Suprapubic skin (tissue), 4 donors: ENCODE measurements at regions not wholly inside any gene's neighbourhood (a gene's known extent, or its start where the extent isn't known, plus 50 kb on each side); places are given as distances from the start of the nearest gene placed in this dataset.

Experiments used
- DNase-seq, 2 donors: peaks; one replicate each; pipeline ENCODE4 v3.0.0-alpha.2; 2019; ENCODE audit warnings: low spot score in 2 of 2
- H3K27ac ChIP-seq: fragments of 200-600 bp; sonication (generic); one replicate; pipeline ENCODE4 v1.5.1; 2019
- H3K27me3 ChIP-seq: fragments of 200-600 bp; sonication (generic); one replicate; pipeline ENCODE4 v1.5.1; 2019
- H3K36me3 ChIP-seq: fragments of 200-600 bp; sonication (generic); one replicate; pipeline ENCODE4 v1.5.1; 2019
- H3K4me1 ChIP-seq: fragments of 200-600 bp; sonication (generic); one replicate; pipeline ENCODE4 v1.5.1; 2019
- H3K4me3 ChIP-seq: fragments of 200-600 bp; sonication (generic); one replicate; pipeline ENCODE4 v1.5.1; 2019; ENCODE audit warnings: mild to moderate bottlenecking
- H3K9me3 ChIP-seq: fragments of 200-600 bp; sonication (generic); one replicate; pipeline ENCODE4 v1.5.1; 2019
- CTCF ChIP-seq, 2 donors: fragments of 200-600 bp in 1 of 2; fragments of 450-650 bp in 1 of 2; sonication (generic) in 1 of 2; IDR thresholded peaks; one replicate each; pipeline ENCODE4 v1.5.1; 2016 to 2019; ENCODE audit warnings: antibody characterized with exemption in 2 of 2, mild to moderate bottlenecking in 1 of 2, moderate library complexity in 1 of 2
- EP300 ChIP-seq: sonication (generic); formaldehyde crosslinking; IDR thresholded peaks from one replicate; pipeline ENCODE4 v1.6.1; 2017; ENCODE audit warnings: antibody characterized with exemption
- POLR2A ChIP-seq, 2 donors: fragments of 450-650 bp; IDR thresholded peaks; one replicate each; pipeline ENCODE4 v1.6.1; 2017; ENCODE audit warnings: antibody characterized with exemption in 2 of 2, mild to moderate bottlenecking in 2 of 2, moderate library complexity in 2 of 2
- POLR2AphosphoS5 ChIP-seq, 3 donors: sonication (generic); formaldehyde crosslinking; IDR thresholded peaks; one replicate each; pipeline ENCODE4 v1.6.1; 2017; ENCODE audit warnings: antibody characterized with exemption in 3 of 3
- WGBS: methylation state at CpG from one replicate; pipeline ENCODE4 v1.1.5; 2018; 5-methylcytosine and 5-hydroxymethylcytosine counted together

- H3K4me1 ChIP-seq = no peaks in the 10 kb centered on the region
- no peak for TF ChIP-seq POLR2A (IDR thresholded peaks at IDR 0.05)
- no peak for TF ChIP-seq CTCF (IDR thresholded peaks at IDR 0.05)
- no peak for TF ChIP-seq POLR2AphosphoS5 (IDR thresholded peaks at IDR 0.05)
- no peak for TF ChIP-seq EP300
- H3K36me3 ChIP-seq = no peaks in the 10 kb centered on the region
- H3K27ac ChIP-seq = no peak overlapping the region
- WGBS = 64% methylated on average over 3 of the region's 3 CpGs
- H3K9me3 ChIP-seq = no peaks in the 10 kb centered on the region
- no peaks in the 10 kb centered on the region for H3K27me3 ChIP-seq
- DNase-seq = no peak
- H3K4me3 ChIP-seq = no peak overlapping the region
These were observed 841.0 kb downstream of the STIM2 start for GRCh38 chr4:27701606-27702005.

GRCh38 chr4:27702730-27703431 is 842.2 kb downstream of the STIM2 start:
- H3K36me3 ChIP-seq = no peaks in the 10 kb centered on the region
- no peak for DNase-seq
- no peak overlapping the region for H3K4me3 ChIP-seq
- H3K27ac ChIP-seq = no peak overlapping the region
- WGBS = 39% methylated on average over 5 of the region's 5 CpGs
- TF ChIP-seq POLR2AphosphoS5 (IDR thresholded peaks at IDR 0.05) (no peak), EP300 (no peak), POLR2A (IDR thresholded peaks at IDR 0.05) (no peak), CTCF (IDR thresholded peaks at IDR 0.05) (no peak)
- H3K27me3 ChIP-seq = no peaks in the 10 kb centered on the region
- no peaks in the 10 kb centered on the region for H3K9me3 ChIP-seq
- no peaks in the 10 kb centered on the region for H3K4me1 ChIP-seq

GRCh38 chr4:27703771-27704170 is 843.1 kb downstream of the STIM2 start:
- H3K4me1 ChIP-seq = no peaks in the 10 kb centered on the region
- H3K36me3 ChIP-seq = no peaks in the 10 kb centered on the region
- H3K4me3 ChIP-seq = no peak overlapping the region
- 92% methylated on average over 4 of the region's 4 CpGs for WGBS
- no peaks in the 10 kb centered on the region for H3K9me3 ChIP-seq
- no peaks in the 10 kb centered on the region for H3K27me3 ChIP-seq
- H3K27ac ChIP-seq = no peak overlapping the region
- TF ChIP-seq EP300 (no peak), POLR2A (IDR thresholded peaks at IDR 0.05) (no peak), POLR2AphosphoS5 (IDR thresholded peaks at IDR 0.05) (no peak), CTCF (IDR thresholded peaks at IDR 0.05) (no peak)
- no peak for DNase-seq

GRCh38 chr4:27711041-27711440 is 850.4 kb downstream of the STIM2 start:
- DNase-seq = no peak
- Histone ChIP-seq H3K27ac (no peak overlapping the region), H3K4me1 (no peaks in the 10 kb centered on the region), H3K4me3 (no peak overlapping the region), H3K9me3 (no peaks in the 10 kb centered on the region), H3K36me3 (no peaks in the 10 kb centered on the region), H3K27me3 (no peaks in the 10 kb centered on the region)
- TF ChIP-seq POLR2A (IDR thresholded peaks at IDR 0.05) (no peak), POLR2AphosphoS5 (IDR thresholded peaks at IDR 0.05) (no peak), CTCF (IDR thresholded peaks at IDR 0.05) (no peak), EP300 (no peak)
- 79% methylated on average over 3 of the region's 3 CpGs for WGBS

- WGBS = 50% methylated on average over 1 of the region's 1 CpG
- Histone ChIP-seq H3K4me1 (no peaks in the 10 kb centered on the region), H3K4me3 (no peak overlapping the region), H3K9me3 (no peaks in the 10 kb centered on the region), H3K27me3 (no peaks in the 10 kb centered on the region), H3K27ac (no peak overlapping the region), H3K36me3 (no peaks in the 10 kb centered on the region)
- DNase-seq = no peak
- TF ChIP-seq EP300 = no peak
- no peak for TF ChIP-seq POLR2AphosphoS5 (IDR thresholded peaks at IDR 0.05)
- TF ChIP-seq POLR2A (IDR thresholded peaks at IDR 0.05) = no peak
- no peak for TF ChIP-seq CTCF (IDR thresholded peaks at IDR 0.05)
These were observed 853.4 kb downstream of the STIM2 start for GRCh38 chr4:27714073-27714472.
